ENCODE measurements at regions not wholly inside any gene's neighbourhood (a gene's known extent, or its start where the extent isn't known, plus 50 kb on each side); places are given as distances from the start of the nearest gene placed in this dataset.
A peak's percentile ranks its signal among the peaks of the same experiment; 100 is the strongest.

DNA sequence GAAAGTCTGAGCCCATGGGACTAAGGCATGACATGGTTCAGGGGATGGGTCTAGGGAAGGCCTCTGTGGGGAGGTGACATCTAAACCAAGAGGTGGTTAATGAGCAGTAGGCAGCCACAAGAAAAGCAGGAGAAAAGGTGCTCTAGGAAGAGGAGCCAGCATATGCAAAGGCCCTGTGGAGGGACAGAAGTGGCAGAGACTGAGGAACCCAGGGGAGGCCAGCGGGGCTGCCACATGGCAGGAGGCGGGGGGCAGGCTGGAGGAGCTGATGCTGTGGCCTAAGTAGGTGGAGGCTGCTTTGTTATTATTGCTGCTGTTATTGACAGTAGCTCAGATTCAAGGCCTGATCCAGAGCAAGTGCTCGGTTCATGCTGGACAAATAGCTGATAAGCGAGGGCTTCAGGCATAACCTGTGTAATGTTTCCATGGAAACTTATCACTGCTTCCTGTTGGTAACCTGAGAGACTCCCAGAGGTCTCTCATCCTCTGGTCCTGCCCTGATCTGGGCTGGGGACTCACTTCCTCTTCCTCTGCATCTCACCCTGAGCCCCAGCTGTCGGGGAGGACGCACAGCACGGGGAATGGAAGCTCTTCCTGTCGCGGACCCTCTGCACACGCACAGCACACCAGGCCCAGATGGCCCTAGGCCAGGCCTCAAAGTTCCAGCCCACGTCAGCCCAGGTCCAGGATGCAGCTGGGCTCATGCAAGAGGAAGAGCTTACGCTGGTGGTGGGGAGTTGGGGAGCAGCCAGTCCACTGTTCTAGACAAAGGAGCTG lies 75.2 kb upstream of the TP53I11 start:
- no peak overlapping the region for H3K4me3 ChIP-seq (ENCODE audit: low read depth, low read length)
- DNase-seq (ENCODE audit: low read depth): peak; percentile 35
- TF ChIP-seq, protein P1, sequence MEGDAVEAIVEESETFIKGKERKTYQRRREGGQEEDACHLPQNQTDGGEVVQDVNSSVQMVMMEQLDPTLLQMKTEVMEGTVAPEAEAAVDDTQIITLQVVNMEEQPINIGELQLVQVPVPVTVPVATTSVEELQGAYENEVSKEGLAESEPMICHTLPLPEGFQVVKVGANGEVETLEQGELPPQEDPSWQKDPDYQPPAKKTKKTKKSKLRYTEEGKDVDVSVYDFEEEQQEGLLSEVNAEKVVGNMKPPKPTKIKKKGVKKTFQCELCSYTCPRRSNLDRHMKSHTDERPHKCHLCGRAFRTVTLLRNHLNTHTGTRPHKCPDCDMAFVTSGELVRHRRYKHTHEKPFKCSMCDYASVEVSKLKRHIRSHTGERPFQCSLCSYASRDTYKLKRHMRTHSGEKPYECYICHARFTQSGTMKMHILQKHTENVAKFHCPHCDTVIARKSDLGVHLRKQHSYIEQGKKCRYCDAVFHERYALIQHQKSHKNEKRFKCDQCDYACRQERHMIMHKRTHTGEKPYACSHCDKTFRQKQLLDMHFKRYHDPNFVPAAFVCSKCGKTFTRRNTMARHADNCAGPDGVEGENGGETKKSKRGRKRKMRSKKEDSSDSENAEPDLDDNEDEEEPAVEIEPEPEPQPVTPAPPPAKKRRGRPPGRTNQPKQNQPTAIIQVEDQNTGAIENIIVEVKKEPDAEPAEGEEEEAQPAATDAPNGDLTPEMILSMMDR (IDR thresholded peaks at IDR 0.05; ENCODE audit: insufficient read depth, low read depth, low read length, missing control alignments): no peak

- TF ChIP-seq, protein P1 (IDR thresholded peaks at IDR 0.05; ENCODE audit: insufficient read depth, low read depth, low read length, missing control alignments): no peak
- no peak overlapping the region for H3K4me3 ChIP-seq (ENCODE audit: low read depth, low read length)
- DNase-seq (ENCODE audit: low read depth): no peak
Observed at GRCh38 chr11:45026835-45027234, 76.2 kb upstream of the TP53I11 start.

GRCh38 chr11:45027312-45027711 lies 76.6 kb upstream of the TP53I11 start:
- no peak overlapping the region for H3K4me3 ChIP-seq (ENCODE audit: low read depth, low read length)
- no peak for DNase-seq (ENCODE audit: low read depth)
- TF ChIP-seq, protein P1 (IDR thresholded peaks at IDR 0.05; ENCODE audit: insufficient read depth, low read depth, low read length, missing control alignments): no peak

DNA sequence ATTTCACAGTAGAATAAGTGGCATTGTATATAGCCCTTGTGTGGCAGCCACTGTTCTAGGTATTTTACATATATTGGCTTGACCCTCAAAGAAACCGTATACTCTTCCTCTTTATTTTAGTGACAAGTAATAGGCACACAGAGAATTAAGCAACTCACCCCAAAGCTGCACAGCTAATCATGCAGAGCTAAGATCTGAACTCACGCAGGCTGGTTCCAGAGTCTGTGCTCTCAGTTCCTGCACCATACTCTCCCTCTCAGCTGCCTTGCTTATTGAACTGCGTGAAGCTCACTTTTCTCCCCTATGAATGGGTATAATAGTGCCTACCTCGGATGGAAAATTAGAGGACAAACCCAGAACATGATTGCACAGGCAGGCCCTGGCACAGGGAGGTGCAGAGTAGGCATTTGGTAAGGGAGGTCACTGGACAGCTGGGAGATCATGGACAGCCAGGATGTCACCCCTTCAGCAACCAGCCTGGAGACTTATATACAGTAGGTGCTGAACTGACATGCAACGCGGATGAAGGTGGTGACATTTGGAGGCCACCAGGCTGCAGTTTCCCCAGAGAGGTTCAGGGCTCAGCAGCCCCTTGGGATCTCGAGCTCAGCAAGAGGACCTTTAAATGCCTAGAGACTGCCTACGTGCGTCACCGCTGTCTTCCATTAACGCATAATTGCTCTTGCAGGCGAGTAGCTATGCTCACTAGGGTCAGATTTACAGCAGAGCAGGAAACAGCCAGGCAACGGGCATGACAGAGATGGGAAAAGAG lies 78.4 kb upstream of the TP53I11 start:
- DNase-seq (ENCODE audit: low read depth): no peak
- H3K4me3 ChIP-seq (ENCODE audit: low read depth, low read length): no peak overlapping the region
- TF ChIP-seq, protein P1 (IDR thresholded peaks at IDR 0.05; ENCODE audit: insufficient read depth, low read depth, low read length, missing control alignments): no peak

GRCh38 chr11:45030778-45031177 lies 80.1 kb upstream of the TP53I11 start:
- TF ChIP-seq, protein P1 (IDR thresholded peaks at IDR 0.05; ENCODE audit: insufficient read depth, low read depth, low read length, missing control alignments): no peak
- no peak for DNase-seq (ENCODE audit: low read depth)

GRCh38 chr11:45031912-45032519 lies 81.3 kb upstream of the TP53I11 start:
- DNase-seq (ENCODE audit: low read depth): peak; percentile 68
- TF ChIP-seq, protein P1 (IDR thresholded peaks at IDR 0.05; ENCODE audit: insufficient read depth, low read depth, low read length, missing control alignments): no peak
- H3K4me3 ChIP-seq (ENCODE audit: low read depth, low read length): no peak overlapping the region

More at GRCh38 chr11:45030778-45031177, 80.1 kb upstream of the TP53I11 start:
- H3K4me3 ChIP-seq (ENCODE audit: low read depth, low read length): no peak overlapping the region

Data from GM12865 (cell line).